A549 (cell line): ENCODE measurements at regions not wholly inside any gene's neighbourhood (a gene's known extent, or its start where the extent isn't known, plus 50 kb on each side); places are given as distances from the start of the nearest gene placed in this dataset.

Experiments
- ATAC-seq, 2 experiments: fragments of 200-7000 bp in 1 of 2; fragments of >200 bp in 1 of 2; cut with Nextera tagmentation in 1 of 2; cut with Tn5 transposase in 1 of 2; 3 replicates each; pipeline versions ENCODE4 v1.8.0 to v1.9.1; 2018 to 2020; ENCODE audit warnings: mild to moderate bottlenecking in 1 of 2, moderate library complexity in 1 of 2
- CTCF ChIA-PET: fragments of 300-600 bp; sonication (Branson Sonifier 250); formaldehyde crosslinking; extraction: SDS; loops from one replicate; lab custom pipeline; 2021; ENCODE audit warnings: antibody characterized with exemption, inconsistent platforms; lab: Yijun Ruan, JAX
- POLR2A ChIA-PET: fragments of 350-600 bp; formaldehyde crosslinking; extraction: SDS; loops from one replicate; lab custom pipeline; 2021; ENCODE audit warnings: antibody characterized with exemption, inconsistent platforms; lab: Yijun Ruan, JAX
- DNase-seq, 2 experiments: peaks; one replicate each; pipeline versions ENCODE4 v3.0.0 to v3.0.0-alpha.2; 2011 to 2016; ENCODE audit warnings: low read depth in 1 of 2, low spot score in 1 of 2
- FAIRE-seq: peaks from 2 replicates; lab custom pipeline; 2011; peaks lifted over from hg19 to GRCh38; lab: Jason Lieb, UNC
- H3K27ac ChIP-seq, 2 experiments: fragments of >200 bp; sonication (Bioruptor Twin); formaldehyde crosslinking; 3 replicates each; pipeline ENCODE4 v1.5.1; 2016 to 2017
- H3K4me1 ChIP-seq: fragments of >200 bp; sonication (Bioruptor Twin); formaldehyde crosslinking; 3 replicates; pipeline ENCODE4 v1.6.1; 2016
- H3K4me2 ChIP-seq: fragments of >200 bp; sonication (Bioruptor Twin); formaldehyde crosslinking; 3 replicates; pipeline ENCODE4 v1.6.1; 2016
- H3K4me3 ChIP-seq: fragments of >200 bp; sonication (Bioruptor Twin); formaldehyde crosslinking; 3 replicates; pipeline ENCODE4 v1.5.1; 2016
- H3K9me3 ChIP-seq: fragments of >200 bp; sonication (Bioruptor Twin); formaldehyde crosslinking; 3 replicates; pipeline ENCODE4 v1.6.1; 2016
- BCL3 ChIP-seq: fragments of >200 bp; sonication (Bioruptor Twin); formaldehyde crosslinking; IDR thresholded peaks from 3 replicates; pipeline ENCODE4 v1.6.1; 2016
- BHLHE40 ChIP-seq: IDR thresholded peaks from 2 replicates; pipeline ENCODE4 v1.6.1; 2012; ENCODE audit warnings: low read depth, low read length, inconsistent platforms
- CBX2 ChIP-seq: fragments of 200-600 bp; sonication (generic); IDR thresholded peaks from 2 replicates; pipeline ENCODE4 v1.6.1; 2016; ENCODE audit warnings: low read depth, mild to moderate bottlenecking, borderline replicate concordance
- CEBPB ChIP-seq, 2 experiments: fragments of >200 bp in 1 of 2; sonication (Bioruptor Twin) in 1 of 2; formaldehyde crosslinking in 1 of 2; IDR thresholded peaks; 2 replicates each; pipeline ENCODE4 v1.6.1; 2012 to 2016
- CHD2 ChIP-seq: fragments of 150-350 bp; IDR thresholded peaks from 2 replicates; pipeline ENCODE4 v1.6.1; 2014; ENCODE audit warnings: low read length; ENCODE audit not compliant: partially characterized antibody
- CHD4 ChIP-seq: fragments of 200-600 bp; sonication (generic); IDR thresholded peaks from 2 replicates; pipeline ENCODE4 v1.6.1; 2016; ENCODE audit warnings: antibody characterized with exemption, mild to moderate bottlenecking, borderline replicate concordance
- HDAC2 ChIP-seq: fragments of 200-600 bp; sonication (generic); IDR thresholded peaks from 2 replicates; pipeline ENCODE4 v1.6.1; 2016
- HEYL ChIP-seq: fragments of 250-450 bp; sonication (Bioruptor Pico); IDR thresholded peaks from 2 replicates; pipeline ENCODE4 v1.8.0; 2021; ENCODE audit warnings: mild to moderate bottlenecking, moderate library complexity
- HOXB13 ChIP-seq: fragments of 250-450 bp; sonication (Bioruptor Pico); IDR thresholded peaks from 2 replicates; pipeline ENCODE4 v1.5.0; 2020; ENCODE audit warnings: low read depth, mild to moderate bottlenecking, moderate library complexity
- JUNB ChIP-seq: fragments of >200 bp; sonication (Bioruptor Twin); formaldehyde crosslinking; IDR thresholded peaks from 2 replicates; pipeline ENCODE4 v1.6.1; 2016
- MAFK ChIP-seq: fragments of 450-650 bp; IDR thresholded peaks from 2 replicates; pipeline ENCODE4 v1.6.1; 2014; ENCODE audit not compliant: partially characterized antibody
- MAX ChIP-seq: IDR thresholded peaks from 2 replicates; pipeline ENCODE4 v1.6.1; 2012
- NFE2L2 ChIP-seq: fragments of 150-350 bp; conservative IDR thresholded peaks from 2 replicates; pipeline ENCODE4 v1.6.1; 2014; ENCODE audit warnings: low read length
- NR3C1 ChIP-seq: fragments of >200 bp; sonication (Bioruptor Twin); formaldehyde crosslinking; IDR thresholded peaks from 3 replicates; pipeline ENCODE4 v1.6.1; 2017
- PBX3 ChIP-seq: IDR thresholded peaks from 2 replicates; pipeline ENCODE4 v1.6.1; 2012
- RARB ChIP-seq: fragments of 250-450 bp; sonication (Bioruptor Pico); IDR thresholded peaks from 2 replicates; pipeline ENCODE4 v1.8.0; 2021; ENCODE audit warnings: mild to moderate bottlenecking, moderate library complexity
- ZC3H11A ChIP-seq: fragments of 450-650 bp; IDR thresholded peaks from 2 replicates; pipeline ENCODE4 v1.6.1; 2014; ENCODE audit warnings: antibody characterized with exemption, mild to moderate bottlenecking
- ZFP36 ChIP-seq: fragments of 450-650 bp; IDR thresholded peaks from 2 replicates; pipeline ENCODE4 v1.6.1; 2014; ENCODE audit warnings: borderline replicate concordance; ENCODE audit not compliant: partially characterized antibody
- ZSCAN20 ChIP-seq: fragments of 250-450 bp; sonication (Bioruptor Pico); IDR thresholded peaks from 2 replicates; pipeline ENCODE4 v1.8.0; 2022; ENCODE audit warnings: mild to moderate bottlenecking, moderate library complexity
- WGBS: methylation state at CpG from one replicate; pipeline ENCODE4 v1.1.6; 2017; ENCODE audit errors: missing lambda C conversion rate; 5-methylcytosine and 5-hydroxymethylcytosine counted together

GRCh38 chr17:33526717-33527116 is 233.6 kb upstream of the ASIC2 start:
- FAIRE-seq: no peak
- 3% methylated on average over 5 of the region's 5 CpGs for WGBS
- no peak overlapping the region for H3K27ac ChIP-seq
- no peak for ATAC-seq
- H3K4me2 ChIP-seq: no peak overlapping the region
- CTCF ChIA-PET: interaction anchor here (1.4 kb wide), 1 partner anchor 23 kb away, joined by 3 read pairs; no protein-coding TSS in a partner anchor
- DNase-seq: no peak
- peaks cover 22% of the 10 kb centered on the region for H3K9me3 ChIP-seq
- H3K4me3 ChIP-seq: no peak overlapping the region
- H3K4me1 ChIP-seq: no peaks in the 10 kb centered on the region
- POLR2A ChIA-PET: no interaction called here
- TF ChIP-seq ZFP36 (no peak), MAFK (peak; percentile 79)

- FAIRE-seq (no peak), ATAC-seq (no peak), DNase-seq (no peak)
- POLR2A ChIA-PET: no interaction called here
- H3K4me2 ChIP-seq: no peak overlapping the region
- no peak overlapping the region for H3K27ac ChIP-seq
- H3K4me1 ChIP-seq: no peaks in the 10 kb centered on the region
- CTCF ChIA-PET: interaction anchor here (1.4 kb wide), 1 partner anchor 22 kb away, joined by 3 read pairs; no protein-coding TSS in a partner anchor
- H3K9me3 ChIP-seq: peaks cover 22% of the 10 kb centered on the region
- H3K4me3 ChIP-seq: no peak overlapping the region
- 0% methylated on average over 3 of the region's 3 CpGs for WGBS
- TF ChIP-seq CHD2 (no peak), MAX (no peak), ZC3H11A (no peak), HEYL (CRISPR knock-in tag) (no peak), BCL3 (no peak), JUNB (no peak)
Observed at GRCh38 chr17:33527290-33527689, 234.2 kb upstream of the ASIC2 start.

- Histone ChIP-seq H3K4me1 (no peaks in the 10 kb centered on the region), H3K27ac (no peak overlapping the region), H3K9me3 (peaks cover 22% of the 10 kb centered on the region), H3K4me3 (no peak overlapping the region), H3K4me2 (no peak overlapping the region)
- CTCF ChIA-PET: interaction anchor here (1.3 to 3.1 kb wide), 2 partner anchors 9 to 16 kb away, joined by 4 to 27 read pairs; no protein-coding TSS in a partner anchor
- 0% methylated on average over 1 of the region's 1 CpG for WGBS
- FAIRE-seq (no peak), ATAC-seq (no peak), DNase-seq (no peak)
- no peak for TF ChIP-seq BHLHE40
- no peak for TF ChIP-seq ZSCAN20 (CRISPR knock-in tag)
- TF ChIP-seq CHD4: no peak
- no peak for TF ChIP-seq RARB
- TF ChIP-seq HDAC2: no peak
- TF ChIP-seq PBX3: no peak
- TF ChIP-seq NR3C1: no peak
- TF ChIP-seq ZFP36: no peak
- no peak for TF ChIP-seq CBX2
- TF ChIP-seq CEBPB (IDR thresholded peaks at IDR 0.05): no peak
- TF ChIP-seq NFE2L2: no peak
- no peak for TF ChIP-seq BCL3
- TF ChIP-seq HOXB13 (CRISPR knock-in tag): no peak
- POLR2A ChIA-PET: no interaction called here
Observed at GRCh38 chr17:33528846-33529245, 235.8 kb upstream of the ASIC2 start.
